K562 (cell line): ENCODE measurements at regions not wholly inside any gene's neighbourhood (a gene's known extent, or its start where the extent isn't known, plus 50 kb on each side); places are given as distances from the start of the nearest gene placed in this dataset.

Experiments
- ATAC-seq: fragments of 200-7000 bp; cut with Tn5 transposase; 3 replicates; pipeline ENCODE4 v1.9.1; 2020; ENCODE audit warnings: moderate library complexity
- BruUV-seq: library from RNA; stranded (reverse); fragments of 400-500 nt; replicated peaks from 2 replicates; lab custom pipeline; 2021; lab: Mats Ljungman, UMichigan
- CTCF ChIA-PET: fragments of 300-600 bp; formaldehyde crosslinking; extraction: SDS; loops from one replicate; lab custom pipeline; 2021; ENCODE audit warnings: low intra/inter-chr PET ratio; lab: Yijun Ruan, JAX
- POLR2A ChIA-PET: fragments of 300-600, 350-650 bp; sonication (Branson Sonifier 250); formaldehyde crosslinking; extraction: SDS; loops from one replicate; lab custom pipeline; 2021; ENCODE audit warnings: antibody characterized with exemption, inconsistent platforms; lab: Yijun Ruan, JAX
- DNase-seq, 4 experiments: peaks; one replicate each; pipeline versions ENCODE4 v3.0.0 to v3.0.0-alpha.2; 2011 to 2018; ENCODE audit warnings: low spot score in 3 of 4, mixed read lengths in 3 of 4; ENCODE audit errors: extremely low read depth in 1 of 4
- FAIRE-seq: peaks from 2 replicates; lab custom pipeline; 2011; peaks lifted over from hg19 to GRCh38; lab: Jason Lieb, UNC
- H2AFZ ChIP-seq: 2 replicates; pipeline ENCODE4 v1.6.0; 2011; ENCODE audit warnings: low read depth, low read length, control low read depth, inconsistent platforms
- H3K27ac ChIP-seq: fragments of 200-600 bp; 3 replicates; pipeline ENCODE4 v1.8.0; 2011; ENCODE audit warnings: low read depth, mild to moderate bottlenecking, control low read depth, inconsistent platforms, low read length, moderate library complexity, mixed read lengths; ENCODE audit errors: extremely low read depth
- H3K27me3 ChIP-seq, 2 experiments: fragments of 300-600 bp in 1 of 2; 2 replicates in 1 of 2; 3 replicates in 1 of 2; pipeline versions ENCODE4 v1.6.0 to v1.8.0; 2011; ENCODE audit warnings: inconsistent platforms in 2 of 2, low read length in 2 of 2, mild to moderate bottlenecking in 1 of 2, mixed read lengths in 1 of 2, moderate library complexity in 1 of 2; ENCODE audit not compliant: control insufficient read depth in 2 of 2, insufficient read depth in 2 of 2
- H3K36me3 ChIP-seq: fragments of 300-600 bp; 3 replicates; pipeline ENCODE4 v1.8.0; 2011; ENCODE audit warnings: mild to moderate bottlenecking, low read length, inconsistent platforms; ENCODE audit not compliant: control insufficient read depth, insufficient read depth
- H3K4me1 ChIP-seq, 2 experiments: fragments of 200-600 bp in 1 of 2; replicated peaks in 1 of 2; 2 replicates in 1 of 2; 3 replicates in 1 of 2; pipeline versions ENCODE4 v1.5.1 to v1.8.0; 2011; ENCODE audit warnings: inconsistent platforms in 2 of 2, low read length in 2 of 2, mild to moderate bottlenecking in 1 of 2, mixed read lengths in 1 of 2, moderate library complexity in 1 of 2; ENCODE audit not compliant: control insufficient read depth in 2 of 2, insufficient read depth in 2 of 2
- H3K4me2 ChIP-seq: 2 replicates; pipeline ENCODE4 v1.6.1; 2011; ENCODE audit warnings: low read length, control low read depth, inconsistent platforms, mixed read lengths; ENCODE audit not compliant: insufficient read depth
- H3K4me3 ChIP-seq: fragments of 200-600 bp; sonication (generic), shearing (Covaris generic); 2 replicates; pipeline ENCODE4 v1.5.1; 2016; ENCODE audit warnings: control low read depth, inconsistent platforms
- H3K79me2 ChIP-seq: fragments of 200-600 bp; 3 replicates; pipeline ENCODE4 v1.8.0; 2011; ENCODE audit warnings: low read length, inconsistent platforms; ENCODE audit not compliant: control insufficient read depth, insufficient read depth
- H3K9ac ChIP-seq, 2 experiments: 2 replicates each; pipeline versions ENCODE4 v1.6.0 to v1.6.1; 2011; ENCODE audit warnings: low read depth in 2 of 2, low read length in 2 of 2, control low read depth in 1 of 2, inconsistent platforms in 1 of 2, mild to moderate bottlenecking in 1 of 2, mixed read lengths in 1 of 2; ENCODE audit not compliant: insufficient read depth in 1 of 2
- H3K9me1 ChIP-seq: one replicate; pipeline ENCODE4 v1.6.0; 2011; ENCODE audit warnings: inconsistent platforms, mild to moderate bottlenecking, low read length, moderate library complexity; ENCODE audit not compliant: control insufficient read depth, insufficient read depth
- H3K9me3 ChIP-seq: replicated peaks from 2 replicates; pipeline ENCODE4 v1.5.1; 2011; ENCODE audit warnings: low read depth, low read length, inconsistent platforms; ENCODE audit not compliant: control insufficient read depth, insufficient read depth
- H4K20me1 ChIP-seq: replicated peaks from 2 replicates; pipeline ENCODE4 v1.6.1; 2011; ENCODE audit warnings: low read length, inconsistent platforms, mixed read lengths; ENCODE audit not compliant: control insufficient read depth, insufficient read depth
- CXXC5 ChIP-seq: fragments of 250-450 bp; sonication (Bioruptor Pico); IDR thresholded peaks from 2 replicates; pipeline ENCODE4 v1.8.0; 2022; ENCODE audit warnings: inconsistent platforms, mild to moderate bottlenecking, moderate library complexity
- FUS ChIP-seq: fragments of 200-400 bp; formaldehyde crosslinking; optimal IDR thresholded peaks from 2 replicates; pipeline ENCODE3; 2017; ENCODE audit warnings: low read depth, low read length
- GABPA ChIP-seq: fragments of 200-800 bp; sonication (Bioruptor generic); conservative IDR thresholded peaks from 2 replicates; pipeline ENCODE4 v1.6.1; 2016; ENCODE audit warnings: low read depth, missing genetic modification characterization, missing compliant biosample characterization
- GABPB2 ChIP-seq: fragments of 250-450 bp; sonication (Bioruptor Pico); conservative IDR thresholded peaks from 2 replicates; pipeline ENCODE4 v1.5.1; 2021; ENCODE audit warnings: mild to moderate bottlenecking
- KDM1A ChIP-seq, 2 experiments: fragments of 450-650 bp; IDR thresholded peaks; 2 replicates each; pipeline ENCODE4 v1.6.1; 2016; ENCODE audit warnings: mild to moderate bottlenecking in 2 of 2
- MTA1 ChIP-seq: fragments of 450-650 bp; IDR thresholded peaks from 2 replicates; pipeline ENCODE4 v1.6.1; 2017; ENCODE audit warnings: borderline replicate concordance
- NFE2L1 ChIP-seq: fragments of 450-650 bp; IDR thresholded peaks from 2 replicates; pipeline ENCODE4 v1.6.1; 2016; ENCODE audit warnings: missing genetic modification characterization, low read depth, mild to moderate bottlenecking, missing compliant biosample characterization, moderate library complexity, borderline replicate concordance
- POLR2AphosphoS5 ChIP-seq: IDR thresholded peaks from 2 replicates; pipeline ENCODE4 v1.6.1; 2011; ENCODE audit warnings: mild to moderate bottlenecking, low read depth, low read length, moderate library complexity; ENCODE audit not compliant: control insufficient read depth, insufficient read depth
- PTRF ChIP-seq: fragments of 450-650 bp; IDR thresholded peaks from 2 replicates; pipeline ENCODE4 v1.6.1; 2016; ENCODE audit warnings: mild to moderate bottlenecking, missing genetic modification characterization, missing compliant biosample characterization
- RNF2 ChIP-seq: sonication (generic); IDR thresholded peaks from 2 replicates; pipeline ENCODE4 v1.6.1; 2016
- TGIF2 ChIP-seq: sonication (generic); formaldehyde crosslinking; IDR thresholded peaks from 2 replicates; pipeline ENCODE4 v1.8.1; 2022; ENCODE audit warnings: mild to moderate bottlenecking, missing genetic modification reagents, moderate library complexity
- THAP7 ChIP-seq: fragments of 250-450 bp; sonication (Bioruptor Pico); IDR thresholded peaks from 2 replicates; pipeline ENCODE4 v1.5.0; 2021
- ZNF232 ChIP-seq: sonication (generic); formaldehyde crosslinking; IDR thresholded peaks from 2 replicates; pipeline ENCODE4 v1.8.0; 2022; ENCODE audit warnings: mild to moderate bottlenecking, missing genetic modification reagents
- ZNF263 ChIP-seq: sonication (generic); formaldehyde crosslinking; IDR thresholded peaks from 2 replicates; pipeline ENCODE4 v1.8.0; 2022; ENCODE audit warnings: mild to moderate bottlenecking, missing genetic modification reagents, borderline replicate concordance
- ZNF311 ChIP-seq: fragments of 250-450 bp; sonication (Bioruptor Pico); IDR thresholded peaks from 2 replicates; pipeline ENCODE4 v1.4.0; 2020; ENCODE audit warnings: mild to moderate bottlenecking, moderate library complexity
- ZNF431 ChIP-seq: sonication (generic); formaldehyde crosslinking; IDR thresholded peaks from 2 replicates; pipeline ENCODE4 v1.8.0; 2022; ENCODE audit warnings: mild to moderate bottlenecking, missing genetic modification reagents
- ZNF695 ChIP-seq: fragments of 450-650 bp; formaldehyde crosslinking; IDR thresholded peaks from 2 replicates; pipeline ENCODE4 v1.4.0; 2020; ENCODE audit warnings: mild to moderate bottlenecking, moderate library complexity
- WGBS: fragments of 100-300 bp; shearing (Covaris generic); methylation state at CpG from one replicate; pipeline ENCODE4 v1.1.6; 2016; ENCODE audit warnings: low coverage, mixed read lengths; ENCODE audit not compliant: insufficient coverage; ENCODE audit errors: missing lambda C conversion rate; 5-methylcytosine and 5-hydroxymethylcytosine counted together
- in situ Hi-C: fragments of 300-500 bp; cut with MboI; formaldehyde crosslinking; loops from 4 replicates; pipeline ENCODE4 v1.15.0; 2018; ENCODE audit warnings: inconsistent platforms, mixed read lengths
- intact Hi-C: fragments of 100-400 bp; cut with micrococcal nuclease; formaldehyde crosslinking; loops from 2 replicates; pipeline ENCODE4 v1.14.2; 2022

GRCh38 chr5:122262103-122262502 is 49.9 kb upstream of the SNCAIP start:
- no peaks in the 10 kb centered on the region for H3K27me3 ChIP-seq
- FAIRE-seq, result no peak
- ChIA-PET POLR2A (no interaction called here), CTCF (no interaction called here)
- BruUV-seq, result no TSS peak
- 0% methylated on average over 1 of the region's 1 CpG for WGBS
- H4K20me1 ChIP-seq, result no peaks in the 10 kb centered on the region
- H3K9me1 ChIP-seq, result no peaks in the 10 kb centered on the region
- no peaks in the 10 kb centered on the region for H3K9me3 ChIP-seq
- H3K36me3 ChIP-seq, result no peaks in the 10 kb centered on the region
- in situ Hi-C loops, result no loop called here
- DNase-seq, result no peak
- no peak for ATAC-seq
- no peak overlapping the region for H3K27ac ChIP-seq
- no peak for TF ChIP-seq TGIF2 (CRISPR knock-in tag)
- TF ChIP-seq CXXC5 (CRISPR knock-in tag), result no peak
- no peak for TF ChIP-seq ZNF232
- no peak for TF ChIP-seq PTRF (tag)
- no peak for TF ChIP-seq NFE2L1 (tag)
- TF ChIP-seq RNF2, result no peak
- TF ChIP-seq ZNF431, result no peak
- TF ChIP-seq MTA1, result no peak
- no peak for TF ChIP-seq ZNF263
- no peak for TF ChIP-seq ZNF311 (CRISPR knock-in tag)
- no peak for TF ChIP-seq ZNF695 (CRISPR knock-in tag)
- TF ChIP-seq KDM1A (IDR thresholded peaks at IDR 0.05), result no peak
- no peak for TF ChIP-seq THAP7
- no peak for TF ChIP-seq GABPB2 (CRISPR knock-in tag)
- no peak for TF ChIP-seq POLR2AphosphoS5
- TF ChIP-seq GABPA, result no peak
- TF ChIP-seq FUS, result no peak
- H3K9ac ChIP-seq, result no peak overlapping the region
- no peaks in the 10 kb centered on the region for H3K79me2 ChIP-seq
- no peak overlapping the region for H3K4me2 ChIP-seq
- no peak overlapping the region for H3K4me3 ChIP-seq
- intact Hi-C loops, result no loop called here
- H2AFZ ChIP-seq, result no peak overlapping the region
- peaks cover 0 to 1% of the 10 kb centered on the region in 2 experiments; a peak in 1 of 5 replicates for H3K4me1 ChIP-seq
